Liver (tissue), 3 donors: ENCODE measurements at regions not wholly inside any gene's neighbourhood (a gene's known extent, or its start where the extent isn't known, plus 50 kb on each side); places are given as distances from the start of the nearest gene placed in this dataset.

ENCODE experiments used
- FOXA2 ChIP-seq: IDR thresholded peaks from 2 replicates; pipeline ENCODE4 v1.6.1; 2016; ENCODE audit warnings: antibody characterized with exemption
- GABPA ChIP-seq, 2 donors: IDR thresholded peaks in 1 of 2; conservative IDR thresholded peaks in 1 of 2; 2 replicates each; pipeline ENCODE4 v1.6.1; 2016; ENCODE audit warnings: antibody characterized with exemption in 2 of 2, mild to moderate bottlenecking in 1 of 2, moderate library complexity in 1 of 2
- RAD21 ChIP-seq, 2 donors: IDR thresholded peaks; 2 replicates each; pipeline ENCODE4 v1.6.1; 2016; ENCODE audit warnings: antibody characterized with exemption in 2 of 2, mild to moderate bottlenecking in 2 of 2
- SP1 ChIP-seq: IDR thresholded peaks from 2 replicates; pipeline ENCODE4 v1.6.1; 2018; ENCODE audit warnings: antibody characterized with exemption, mild to moderate bottlenecking
- YY1 ChIP-seq: IDR thresholded peaks from 2 replicates; pipeline ENCODE4 v1.6.1; 2016; ENCODE audit warnings: antibody characterized with exemption, mild to moderate bottlenecking
- TF ChIP-seq, protein P1 (sequence below): fragments of 150-350 bp; IDR thresholded peaks from 2 replicates; pipeline ENCODE4 v1.5.1; 2017; ENCODE audit warnings: improper control_type of control experiment, low read depth, low read length; ENCODE audit not compliant: missing input control
- TF ChIP-seq, protein P2 (sequence below): IDR thresholded peaks from 2 replicates; pipeline ENCODE4 v1.6.1; 2016; ENCODE audit warnings: antibody characterized with exemption, mild to moderate bottlenecking
- TF ChIP-seq, protein P3 (sequence below): IDR thresholded peaks from 2 replicates; pipeline ENCODE4 v1.6.1; 2016; ENCODE audit warnings: antibody characterized with exemption
- donor health status: healthy.
- donor health status: healthy.

DNA sequence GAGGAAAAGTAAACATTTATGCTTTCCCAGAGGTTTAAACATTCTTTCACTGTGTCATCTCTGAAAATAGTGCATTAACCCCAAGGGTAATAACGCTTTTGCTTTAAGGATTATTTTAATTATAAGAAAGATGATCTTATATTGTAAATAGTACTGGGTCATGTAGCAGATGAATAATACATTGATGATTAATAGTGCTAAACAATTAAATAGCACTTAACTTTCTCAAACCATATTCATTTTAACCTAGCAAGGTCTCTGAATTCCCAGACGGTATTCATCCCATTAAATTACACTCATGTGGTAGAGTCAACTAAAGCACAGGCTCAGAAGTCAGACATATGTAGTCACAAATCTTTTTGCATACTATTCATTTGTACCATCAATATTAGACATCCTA lies 115.6 kb upstream of the FAR2 start:
- no peak for TF ChIP-seq GABPA (IDR thresholded peaks at IDR 0.05 in 1 of 2, conservative IDR thresholded peaks at IDR 0.05 in 1 of 2)
- TF ChIP-seq, protein P1, sequence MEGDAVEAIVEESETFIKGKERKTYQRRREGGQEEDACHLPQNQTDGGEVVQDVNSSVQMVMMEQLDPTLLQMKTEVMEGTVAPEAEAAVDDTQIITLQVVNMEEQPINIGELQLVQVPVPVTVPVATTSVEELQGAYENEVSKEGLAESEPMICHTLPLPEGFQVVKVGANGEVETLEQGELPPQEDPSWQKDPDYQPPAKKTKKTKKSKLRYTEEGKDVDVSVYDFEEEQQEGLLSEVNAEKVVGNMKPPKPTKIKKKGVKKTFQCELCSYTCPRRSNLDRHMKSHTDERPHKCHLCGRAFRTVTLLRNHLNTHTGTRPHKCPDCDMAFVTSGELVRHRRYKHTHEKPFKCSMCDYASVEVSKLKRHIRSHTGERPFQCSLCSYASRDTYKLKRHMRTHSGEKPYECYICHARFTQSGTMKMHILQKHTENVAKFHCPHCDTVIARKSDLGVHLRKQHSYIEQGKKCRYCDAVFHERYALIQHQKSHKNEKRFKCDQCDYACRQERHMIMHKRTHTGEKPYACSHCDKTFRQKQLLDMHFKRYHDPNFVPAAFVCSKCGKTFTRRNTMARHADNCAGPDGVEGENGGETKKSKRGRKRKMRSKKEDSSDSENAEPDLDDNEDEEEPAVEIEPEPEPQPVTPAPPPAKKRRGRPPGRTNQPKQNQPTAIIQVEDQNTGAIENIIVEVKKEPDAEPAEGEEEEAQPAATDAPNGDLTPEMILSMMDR = no peak
- TF ChIP-seq, protein P2, sequence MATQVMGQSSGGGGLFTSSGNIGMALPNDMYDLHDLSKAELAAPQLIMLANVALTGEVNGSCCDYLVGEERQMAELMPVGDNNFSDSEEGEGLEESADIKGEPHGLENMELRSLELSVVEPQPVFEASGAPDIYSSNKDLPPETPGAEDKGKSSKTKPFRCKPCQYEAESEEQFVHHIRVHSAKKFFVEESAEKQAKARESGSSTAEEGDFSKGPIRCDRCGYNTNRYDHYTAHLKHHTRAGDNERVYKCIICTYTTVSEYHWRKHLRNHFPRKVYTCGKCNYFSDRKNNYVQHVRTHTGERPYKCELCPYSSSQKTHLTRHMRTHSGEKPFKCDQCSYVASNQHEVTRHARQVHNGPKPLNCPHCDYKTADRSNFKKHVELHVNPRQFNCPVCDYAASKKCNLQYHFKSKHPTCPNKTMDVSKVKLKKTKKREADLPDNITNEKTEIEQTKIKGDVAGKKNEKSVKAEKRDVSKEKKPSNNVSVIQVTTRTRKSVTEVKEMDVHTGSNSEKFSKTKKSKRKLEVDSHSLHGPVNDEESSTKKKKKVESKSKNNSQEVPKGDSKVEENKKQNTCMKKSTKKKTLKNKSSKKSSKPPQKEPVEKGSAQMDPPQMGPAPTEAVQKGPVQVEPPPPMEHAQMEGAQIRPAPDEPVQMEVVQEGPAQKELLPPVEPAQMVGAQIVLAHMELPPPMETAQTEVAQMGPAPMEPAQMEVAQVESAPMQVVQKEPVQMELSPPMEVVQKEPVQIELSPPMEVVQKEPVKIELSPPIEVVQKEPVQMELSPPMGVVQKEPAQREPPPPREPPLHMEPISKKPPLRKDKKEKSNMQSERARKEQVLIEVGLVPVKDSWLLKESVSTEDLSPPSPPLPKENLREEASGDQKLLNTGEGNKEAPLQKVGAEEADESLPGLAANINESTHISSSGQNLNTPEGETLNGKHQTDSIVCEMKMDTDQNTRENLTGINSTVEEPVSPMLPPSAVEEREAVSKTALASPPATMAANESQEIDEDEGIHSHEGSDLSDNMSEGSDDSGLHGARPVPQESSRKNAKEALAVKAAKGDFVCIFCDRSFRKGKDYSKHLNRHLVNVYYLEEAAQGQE = no peak
- TF ChIP-seq, protein P3, sequence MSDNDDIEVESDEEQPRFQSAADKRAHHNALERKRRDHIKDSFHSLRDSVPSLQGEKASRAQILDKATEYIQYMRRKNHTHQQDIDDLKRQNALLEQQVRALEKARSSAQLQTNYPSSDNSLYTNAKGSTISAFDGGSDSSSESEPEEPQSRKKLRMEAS = no peak
- no peak for TF ChIP-seq SP1
- TF ChIP-seq FOXA2 = no peak
- no peak for TF ChIP-seq YY1
- TF ChIP-seq RAD21 (IDR thresholded peaks at IDR 0.05) = no peak
